ENCODE measurements at regions not wholly inside any gene's neighbourhood (a gene's known extent, or its start where the extent isn't known, plus 50 kb on each side); places are given as distances from the start of the nearest gene placed in this dataset.

GRCh38 chr5:118007262-118007661 is 981.1 kb downstream of the DTWD2 start:
- TF ChIP-seq CTCF (conservative IDR thresholded peaks at IDR 0.05) (no peak), EZH2 (IDR thresholded peaks at IDR 0.05; ENCODE audit: low read depth) (no peak)
